SK-N-SH (cell line): ENCODE measurements at regions not wholly inside any gene's neighbourhood (a gene's known extent, or its start where the extent isn't known, plus 50 kb on each side); places are given as distances from the start of the nearest gene placed in this dataset.

Experiments used
- CTCF ChIA-PET: fragments of 300-600, 350-600 bp; formaldehyde crosslinking; extraction: SDS; loops from one replicate; lab custom pipeline; 2021; lab: Yijun Ruan, JAX
- POLR2A ChIA-PET: fragments of 350-600 bp; sonication (Branson Sonifier 250); formaldehyde crosslinking; extraction: SDS; loops from one replicate; lab custom pipeline; 2020; ENCODE audit warnings: antibody characterized with exemption, inconsistent platforms; lab: Yijun Ruan, JAX
- DNase-seq: peaks from one replicate; pipeline ENCODE4 v3.0.0; 2012
- H2AFZ ChIP-seq: fragments of 200-600 bp; sonication (generic); 2 replicates; pipeline ENCODE4 v1.8.1; 2016; ENCODE audit warnings: antibody characterized with exemption, mild to moderate bottlenecking, low read depth
- H3F3A ChIP-seq: fragments of 200-600 bp; sonication (generic); replicated peaks from 2 replicates; pipeline ENCODE3; 2016; ENCODE audit warnings: antibody characterized with exemption, mild to moderate bottlenecking; ENCODE audit not compliant: insufficient read depth
- H3K27ac ChIP-seq, 2 experiments: fragments of 200-500 bp in 1 of 2; fragments of 200-600 bp in 1 of 2; sonication (Bioruptor generic) in 1 of 2; sonication (generic), shearing (Covaris generic) in 1 of 2; 2 replicates each; pipeline versions ENCODE4 v1.5.1 to v1.6.1; 2014 to 2016; ENCODE audit warnings: low read depth in 2 of 2, inconsistent platforms in 1 of 2, low read length in 1 of 2, mild to moderate bottlenecking in 1 of 2, mixed read lengths in 1 of 2
- H3K27me3 ChIP-seq: fragments of 200-600 bp; sonication (generic), shearing (Covaris generic); 2 replicates; pipeline ENCODE4 v1.6.1; 2016; ENCODE audit warnings: mixed run types; ENCODE audit not compliant: insufficient read depth
- H3K36me3 ChIP-seq, 2 experiments: fragments of 200-500 bp in 1 of 2; fragments of 200-600 bp in 1 of 2; sonication (Bioruptor generic) in 1 of 2; sonication (generic) in 1 of 2; replicated peaks in 1 of 2; 2 replicates each; pipeline versions ENCODE3 to v1.5.1; 2014 to 2016; ENCODE audit warnings: low read length in 1 of 2, mild to moderate bottlenecking in 1 of 2; ENCODE audit not compliant: insufficient read depth in 2 of 2, control insufficient read depth in 1 of 2
- H3K4me1 ChIP-seq, 2 experiments: fragments of 200-500 bp in 1 of 2; fragments of 200-600 bp in 1 of 2; sonication (Bioruptor generic) in 1 of 2; sonication (generic), shearing (Covaris generic) in 1 of 2; 2 replicates each; pipeline versions ENCODE4 v1.5.1 to v1.6.1; 2014 to 2016; ENCODE audit warnings: low read depth in 1 of 2, low read length in 1 of 2, mixed run types in 1 of 2; ENCODE audit not compliant: insufficient read depth in 2 of 2, control insufficient read depth in 1 of 2
- H3K4me2 ChIP-seq: fragments of 200-600 bp; sonication (generic), shearing (Covaris generic); 2 replicates; pipeline ENCODE4 v1.6.1; 2017; ENCODE audit warnings: mixed run types
- H3K4me3 ChIP-seq, 2 experiments: fragments of 200-500 bp in 1 of 2; fragments of 200-600 bp in 1 of 2; sonication (Bioruptor generic) in 1 of 2; sonication (generic), shearing (Covaris generic) in 1 of 2; 2 replicates each; pipeline versions ENCODE4 v1.5.1 to v1.8.1; 2014 to 2016; ENCODE audit warnings: low read depth in 2 of 2, inconsistent platforms in 1 of 2, low read length in 1 of 2, mild to moderate bottlenecking in 1 of 2, mixed read lengths in 1 of 2, moderate library complexity in 1 of 2
- H3K79me2 ChIP-seq: fragments of 200-600 bp; sonication (generic); 2 replicates; pipeline ENCODE4 v1.8.1; 2017; ENCODE audit warnings: mild to moderate bottlenecking; ENCODE audit not compliant: insufficient read depth
- H3K9ac ChIP-seq: fragments of 200-600 bp; sonication (generic); 2 replicates; pipeline ENCODE4 v1.6.1; 2017; ENCODE audit warnings: mixed run types
- H3K9me2 ChIP-seq: fragments of 200-600 bp; sonication (generic); 2 replicates; pipeline ENCODE4 v1.6.1; 2017; ENCODE audit warnings: mixed run types
- H3K9me3 ChIP-seq: fragments of 200-600 bp; sonication (generic); 2 replicates; pipeline ENCODE4 v1.6.1; 2017; ENCODE audit warnings: mixed run types, mild to moderate bottlenecking, moderate library complexity
- H4K20me1 ChIP-seq: fragments of 200-600 bp; sonication (generic); 2 replicates; pipeline ENCODE4 v1.6.1; 2017; ENCODE audit warnings: mild to moderate bottlenecking, mixed run types; ENCODE audit not compliant: insufficient read depth
- EP300 ChIP-seq, 2 experiments: IDR thresholded peaks; 2 replicates each; pipeline versions ENCODE4 v1.4.0 to v1.6.1; 2012; ENCODE audit warnings: borderline replicate concordance in 1 of 2, low read depth in 1 of 2, low read length in 1 of 2
- EZH2phosphoT487 ChIP-seq: fragments of 200-600 bp; sonication (generic); IDR thresholded peaks from 2 replicates; pipeline ENCODE4 v1.6.1; 2017; ENCODE audit warnings: low read depth, mixed run types, mild to moderate bottlenecking, antibody characterized with exemption, moderate library complexity, borderline replicate concordance
- FOSL2 ChIP-seq: IDR thresholded peaks from 2 replicates; pipeline ENCODE4 v1.4.0; 2012; ENCODE audit warnings: low read depth, mild to moderate bottlenecking, moderate library complexity, borderline replicate concordance
- GATA2 ChIP-seq: sonication (generic); formaldehyde crosslinking; IDR thresholded peaks from 2 replicates; pipeline ENCODE4 v1.5.0; 2020; ENCODE audit warnings: mild to moderate bottlenecking, missing genetic modification reagents
- JUND ChIP-seq: IDR thresholded peaks from 2 replicates; pipeline ENCODE4 v1.4.0; 2012
- MXI1 ChIP-seq: IDR thresholded peaks from 2 replicates; pipeline ENCODE4 v1.6.1; 2012; ENCODE audit warnings: mild to moderate bottlenecking, low read depth, low read length, improper control_type of control experiment
- NRF1 ChIP-seq: IDR thresholded peaks from 2 replicates; pipeline ENCODE4 v1.6.1; 2012; ENCODE audit warnings: low read depth, mild to moderate bottlenecking, low read length
- PBX3 ChIP-seq: IDR thresholded peaks from 2 replicates; pipeline ENCODE4; 2012
- POLR2AphosphoS5 ChIP-seq: IDR thresholded peaks from 2 replicates; pipeline ENCODE4 v1.6.1; 2012; ENCODE audit warnings: low read depth, low read length
- RCOR1 ChIP-seq: fragments of 150-350 bp; IDR thresholded peaks from 2 replicates; pipeline ENCODE4 v1.6.1; 2017; ENCODE audit warnings: antibody characterized with exemption, low read length
- RFX5 ChIP-seq: IDR thresholded peaks from 2 replicates; pipeline ENCODE4 v1.6.1; 2012; ENCODE audit warnings: mild to moderate bottlenecking, improper control_type of control experiment, low read length
- RXRA ChIP-seq: IDR thresholded peaks from 2 replicates; pipeline ENCODE4 v1.4.0; 2012; ENCODE audit warnings: low read depth, mild to moderate bottlenecking, borderline replicate concordance
- SMC3 ChIP-seq: IDR thresholded peaks from 2 replicates; pipeline ENCODE4 v1.6.1; 2012; ENCODE audit warnings: low read depth, low read length, improper control_type of control experiment
- USF1 ChIP-seq: IDR thresholded peaks from 2 replicates; pipeline ENCODE4 v1.4.0; 2012; ENCODE audit warnings: low read depth, borderline replicate concordance
- USF2 ChIP-seq: fragments of 150-350 bp; IDR thresholded peaks from 2 replicates; pipeline ENCODE4 v1.6.1; 2017; ENCODE audit warnings: antibody characterized with exemption, low read length, low read depth, borderline replicate concordance
- WGBS: methylation state at CpG from one replicate; pipeline ENCODE4 v1.1.6; 2017; ENCODE audit warnings: low lambda C conversion rate; 5-methylcytosine and 5-hydroxymethylcytosine counted together
- TF ChIP-seq, protein P1 (sequence below): IDR thresholded peaks from 2 replicates; pipeline ENCODE4 v1.4.0; 2012; ENCODE audit warnings: low read depth

DNA sequence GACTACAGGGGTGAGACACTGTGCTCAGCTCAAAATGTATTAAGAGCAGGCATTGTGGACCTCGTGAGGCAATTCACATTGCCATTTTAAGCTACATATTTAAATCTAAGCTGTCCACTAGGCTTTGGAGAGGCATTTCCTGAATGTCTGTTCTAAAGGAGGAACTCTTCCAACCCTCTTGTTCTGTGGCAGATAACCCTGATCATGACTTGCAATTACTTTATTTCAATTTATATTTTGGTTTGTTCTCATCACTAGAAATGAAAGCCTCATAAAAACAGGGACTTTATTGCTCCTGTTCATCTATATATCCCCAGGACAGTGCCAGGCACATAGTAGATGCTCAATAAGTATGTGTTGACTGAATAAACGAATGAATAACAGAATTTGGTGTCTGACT is 84.0 kb upstream of the SALL4 start (continued):
- TF ChIP-seq GATA2 (no peak), POLR2AphosphoS5 (no peak), USF2 (no peak), RFX5 (no peak), PBX3 (no peak), USF1 (no peak), RXRA (no peak), NRF1 (no peak), EP300 (IDR thresholded peaks at IDR 0.05; ENCODE audit: borderline replicate concordance in 1 of 2, low read depth in 1 of 2, low read length in 1 of 2) (no peak)

- Histone ChIP-seq H3K27ac (no peak overlapping the region), H3K79me2 (no peaks in the 10 kb centered on the region), H3K4me1 (no peaks in the 10 kb centered on the region), H3K4me3 (no peak overlapping the region), H3K4me2 (no peak overlapping the region), H4K20me1 (no peaks in the 10 kb centered on the region), H3K9ac (no peak overlapping the region), H2AFZ (no peak overlapping the region), H3K27me3 (no peaks in the 10 kb centered on the region), H3F3A (no peaks in the 10 kb centered on the region), H3K36me3 (no peaks in the 10 kb centered on the region), H3K9me3 (no peaks in the 10 kb centered on the region), H3K9me2 (no peaks in the 10 kb centered on the region)
- no peak for DNase-seq
- TF ChIP-seq EZH2phosphoT487: no peak
- no peak for TF ChIP-seq FOSL2
- no peak for TF ChIP-seq SMC3
- 86% methylated on average over 5 of the region's 5 CpGs for WGBS
- ChIA-PET CTCF (no interaction called here), POLR2A (no interaction called here)
Observed at GRCh38 chr20:51884561-51884960, 82.2 kb upstream of the SALL4 start.

- Histone ChIP-seq H3K4me3 (no peak overlapping the region), H3K9ac (no peak overlapping the region), H3K27me3 (no peaks in the 10 kb centered on the region), H2AFZ (no peak overlapping the region), H3K79me2 (no peaks in the 10 kb centered on the region), H3K36me3 (no peaks in the 10 kb centered on the region), H3K4me2 (no peak overlapping the region), H3F3A (no peaks in the 10 kb centered on the region), H3K9me2 (no peaks in the 10 kb centered on the region), H3K4me1 (no peaks in the 10 kb centered on the region), H4K20me1 (no peaks in the 10 kb centered on the region), H3K27ac (no peak overlapping the region), H3K9me3 (no peaks in the 10 kb centered on the region)
- TF ChIP-seq RCOR1 (no peak), JUND (no peak), MXI1 (no peak)
- TF ChIP-seq, protein P1, sequence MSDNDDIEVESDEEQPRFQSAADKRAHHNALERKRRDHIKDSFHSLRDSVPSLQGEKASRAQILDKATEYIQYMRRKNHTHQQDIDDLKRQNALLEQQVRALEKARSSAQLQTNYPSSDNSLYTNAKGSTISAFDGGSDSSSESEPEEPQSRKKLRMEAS: no peak
- CTCF ChIA-PET: interaction anchor here (1.7 kb wide), 1 partner anchor 85 kb away, joined by 3 read pairs; no protein-coding TSS in a partner anchor
- 84% methylated on average over 4 of the region's 4 CpGs for WGBS
- DNase-seq: no peak
- POLR2A ChIA-PET: no interaction called here
Observed at GRCh38 chr20:51880188-51880587, 77.9 kb upstream of the SALL4 start.
